Right lobe of liver (tissue), 6 donors: ENCODE measurements at regions not wholly inside any gene's neighbourhood (a gene's known extent, or its start where the extent isn't known, plus 50 kb on each side); places are given as distances from the start of the nearest gene placed in this dataset.

ENCODE experiments used
- ATAC-seq, 4 donors: fragments of 200-7000 bp; cut with Tn5 transposase; one replicate each; pipeline ENCODE4 v1.9.1; 2020; ENCODE audit warnings: mild to moderate bottlenecking in 4 of 4, moderate library complexity in 4 of 4
- DNase-seq, 3 donors: peaks; one replicate each; pipeline ENCODE4 v3.0.0-alpha.2; 2020
- H3K27ac ChIP-seq, 3 donors: fragments of 200-600 bp; one replicate each; pipeline ENCODE4 v1.8.0; 2022
- H3K27me3 ChIP-seq, 2 donors: fragments of 200-600 bp; one replicate each; pipeline ENCODE4 v1.8.0; 2022
- H3K36me3 ChIP-seq, 4 donors: fragments of 200-600 bp; sonication (generic) in 1 of 4; one replicate each; pipeline versions ENCODE4 v1.5.1 to v1.8.0; 2017 to 2022; ENCODE audit warnings: control low read depth in 1 of 4
- H3K4me1 ChIP-seq, 4 donors: fragments of 200-600 bp; sonication (generic) in 1 of 4; one replicate each; pipeline versions ENCODE4 v1.5.1 to v1.8.0; 2017 to 2022; ENCODE audit warnings: control low read depth in 1 of 4
- H3K4me3 ChIP-seq, 3 donors: fragments of 200-600 bp; one replicate each; pipeline ENCODE4 v1.8.0; 2022
- H3K9me3 ChIP-seq, 4 donors: fragments of 200-600 bp; sonication (generic) in 1 of 4; one replicate each; pipeline versions ENCODE4 v1.5.1 to v1.8.0; 2017 to 2022; ENCODE audit warnings: control low read depth in 1 of 4
- POLR2A ChIP-seq: fragments of 450-650 bp; IDR thresholded peaks from one replicate; pipeline ENCODE4 v1.6.1; 2017; ENCODE audit warnings: antibody characterized with exemption, mild to moderate bottlenecking
- WGBS: methylation state at CpG from one replicate; pipeline ENCODE4 v1.1.6; 2018; ENCODE audit warnings: low coverage, low lambda C conversion rate; ENCODE audit not compliant: insufficient coverage; ENCODE audit errors: missing lambda C conversion rate; 5-methylcytosine and 5-hydroxymethylcytosine counted together
- intact Hi-C, 2 donors: fragments of 100-400 bp; cut with DNase I; formaldehyde crosslinking; loops; one replicate each; pipeline versions ENCODE4 v1.11.2 to v1.14.1; 2022
- TF ChIP-seq, protein P1 (sequence below), 4 donors: fragments of 200-600 bp in 3 of 4; fragments of 450-650 bp in 1 of 4; IDR thresholded peaks; one replicate each; pipeline versions ENCODE4 v1.5.1 to v1.8.0; 2016 to 2022; ENCODE audit warnings: antibody characterized with exemption in 4 of 4, mild to moderate bottlenecking in 2 of 4
- donor health status: DM: no; HTN: yes; CAD: no.
- donor health status: DM: no; HTN: no; CAD: no.
- donor health status: DM: no; HTN: no; CAD: no.
- donor health status: DM: no; HTN: yes; CAD: no.
- donor health status: DM: no; HTN: yes; CAD: no.

GRCh38 chr13:51518827-51519226, 65.4 kb upstream of the WDFY2 start:
- intact Hi-C loops, result no loop called here
- H3K27me3 ChIP-seq, result no peaks in the 10 kb centered on the region
- TF ChIP-seq, protein P1, sequence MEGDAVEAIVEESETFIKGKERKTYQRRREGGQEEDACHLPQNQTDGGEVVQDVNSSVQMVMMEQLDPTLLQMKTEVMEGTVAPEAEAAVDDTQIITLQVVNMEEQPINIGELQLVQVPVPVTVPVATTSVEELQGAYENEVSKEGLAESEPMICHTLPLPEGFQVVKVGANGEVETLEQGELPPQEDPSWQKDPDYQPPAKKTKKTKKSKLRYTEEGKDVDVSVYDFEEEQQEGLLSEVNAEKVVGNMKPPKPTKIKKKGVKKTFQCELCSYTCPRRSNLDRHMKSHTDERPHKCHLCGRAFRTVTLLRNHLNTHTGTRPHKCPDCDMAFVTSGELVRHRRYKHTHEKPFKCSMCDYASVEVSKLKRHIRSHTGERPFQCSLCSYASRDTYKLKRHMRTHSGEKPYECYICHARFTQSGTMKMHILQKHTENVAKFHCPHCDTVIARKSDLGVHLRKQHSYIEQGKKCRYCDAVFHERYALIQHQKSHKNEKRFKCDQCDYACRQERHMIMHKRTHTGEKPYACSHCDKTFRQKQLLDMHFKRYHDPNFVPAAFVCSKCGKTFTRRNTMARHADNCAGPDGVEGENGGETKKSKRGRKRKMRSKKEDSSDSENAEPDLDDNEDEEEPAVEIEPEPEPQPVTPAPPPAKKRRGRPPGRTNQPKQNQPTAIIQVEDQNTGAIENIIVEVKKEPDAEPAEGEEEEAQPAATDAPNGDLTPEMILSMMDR (IDR thresholded peaks at IDR 0.05), result no peak
- H3K36me3 ChIP-seq, result no peaks in the 10 kb centered on the region
- ATAC-seq, result no peak
- H3K4me3 ChIP-seq, result no peak overlapping the region
- peaks cover 0 to 38% (median 6%) of the 10 kb centered on the region in 4 donors for H3K4me1 ChIP-seq
- H3K27ac ChIP-seq, result peak overlapping the region in 1 of 3 donors; percentile 83
- WGBS, result 70% methylated on average over 6 of the region's 6 CpGs
- H3K9me3 ChIP-seq, result no peaks in the 10 kb centered on the region
- no peak for DNase-seq

DNA sequence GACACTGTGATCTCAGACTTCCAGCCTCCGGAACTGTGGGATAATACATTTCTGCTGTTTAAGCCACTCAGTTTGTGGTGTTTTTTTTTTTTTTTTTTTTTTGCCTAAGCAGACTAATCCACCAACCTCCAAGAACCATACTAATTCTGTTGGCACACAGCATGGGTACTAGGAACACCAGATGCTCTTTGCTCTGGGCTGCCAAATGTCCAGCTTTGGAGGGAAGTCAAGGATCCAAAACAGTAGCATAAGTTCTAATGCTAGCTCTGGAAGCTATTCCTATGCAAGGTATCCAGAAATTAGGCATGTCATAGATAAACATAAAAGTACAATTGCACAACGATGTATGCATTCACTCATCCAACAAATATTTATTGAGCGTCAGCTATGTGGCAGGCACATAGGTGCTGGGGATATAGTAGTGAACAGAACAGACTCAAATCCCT, 64.5 kb upstream of the WDFY2 start:
- Histone ChIP-seq H3K4me3 (peak overlapping the region; percentile 9 to 23 (median 22)), H3K4me1 (peaks cover 0 to 46% (median 8%) of the 10 kb centered on the region in 4 donors), H3K27me3 (no peaks in the 10 kb centered on the region), H3K27ac (peak overlapping the region; percentile 66 to 83 (median 80)), H3K9me3 (no peaks in the 10 kb centered on the region), H3K36me3 (no peaks in the 10 kb centered on the region)
- whole genome bisulfite sequencing, result 28% methylated on average over 3 of the region's 3 CpGs
- DNase-seq, result peak in 1 of 3 donors; percentile 72
- intact Hi-C loops, result no loop called here
- TF ChIP-seq, protein P1 (IDR thresholded peaks at IDR 0.05), result no peak
- no peak for TF ChIP-seq POLR2A
- ATAC-seq, result peak; percentile 46 to 76 (median 59)

GRCh38 chr13:51520524-51520923, 63.7 kb upstream of the WDFY2 start:
- DNase-seq, result peak; percentile 65 to 86 (median 81)
- 36% methylated on average over 3 of the region's 4 CpGs for WGBS
- intact Hi-C loops, result no loop called here
- Histone ChIP-seq H3K4me3 (peak overlapping the region; percentile 9 to 23 (median 22)), H3K4me1 (peaks cover 0 to 48% (median 12%) of the 10 kb centered on the region in 4 donors), H3K27me3 (no peaks in the 10 kb centered on the region), H3K27ac (peak overlapping the region; percentile 66 to 83 (median 80)), H3K36me3 (no peaks in the 10 kb centered on the region), H3K9me3 (no peaks in the 10 kb centered on the region)
- TF ChIP-seq, protein P1 (IDR thresholded peaks at IDR 0.05), result no peak
- peak; percentile 82 for TF ChIP-seq POLR2A
- ATAC-seq, result peak; percentile 70 to 84 (median 80)

DNA sequence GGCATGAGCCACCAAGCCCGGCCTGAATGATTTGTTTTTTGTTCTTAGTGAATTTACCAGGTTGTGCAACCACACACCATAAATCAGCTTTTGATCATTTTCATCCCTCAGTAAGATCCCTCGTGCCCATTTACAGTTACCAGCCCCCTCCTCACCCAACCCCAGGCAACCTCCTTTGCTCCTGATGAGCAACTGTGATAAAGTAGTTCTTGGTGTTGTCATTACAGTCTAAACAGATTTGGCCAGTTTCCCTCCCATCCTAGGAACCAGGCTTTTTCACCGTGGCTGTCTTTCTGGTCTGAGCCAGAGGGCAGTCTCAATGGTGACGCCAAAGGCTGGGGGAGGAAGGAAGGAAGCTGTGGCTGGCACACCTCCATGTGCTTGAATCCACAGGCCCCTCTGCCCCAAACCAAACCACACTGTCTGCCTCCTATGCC, 61.2 kb upstream of the WDFY2 start:
- 20% methylated on average over 3 of the region's 4 CpGs for WGBS
- H3K4me1 ChIP-seq, result peaks cover 0 to 48% (median 12%) of the 10 kb centered on the region in 4 donors
- H3K27me3 ChIP-seq, result no peaks in the 10 kb centered on the region
- intact Hi-C loops, result no loop called here
- H3K36me3 ChIP-seq, result no peaks in the 10 kb centered on the region
- ATAC-seq (peak; percentile 42 to 54 (median 51)), DNase-seq (peak; percentile 60 to 78 (median 75))
- peak overlapping the region; percentile 75 to 84 (median 80) for H3K27ac ChIP-seq
- no peaks in the 10 kb centered on the region for H3K9me3 ChIP-seq
- TF ChIP-seq, protein P1 (IDR thresholded peaks at IDR 0.05), result no peak
- TF ChIP-seq POLR2A, result no peak
- no peak overlapping the region for H3K4me3 ChIP-seq
